H1 (cell line): ENCODE measurements at regions not wholly inside any gene's neighbourhood (a gene's known extent, or its start where the extent isn't known, plus 50 kb on each side); places are given as distances from the start of the nearest gene placed in this dataset.

ENCODE experiments used
- CTCF ChIA-PET: fragments of 300-600 bp; sonication (Branson Sonifier 250); formaldehyde crosslinking; loops from one replicate; lab custom pipeline; 2021; ENCODE audit not compliant: partially characterized antibody; lab: Charles Lee
- POLR2A ChIA-PET: fragments of 300-600 bp; sonication (Branson Sonifier 250); formaldehyde crosslinking; loops from one replicate; lab custom pipeline; 2021; ENCODE audit warnings: inconsistent platforms; ENCODE audit not compliant: partially characterized antibody; lab: Charles Lee
- DNase-seq, 2 experiments: peaks; one replicate each; pipeline versions ENCODE4 v3.0.0 to v3.0.0-alpha.2; 2010 to 2022; ENCODE audit warnings: low spot score in 2 of 2, low read depth in 1 of 2, mixed read lengths in 1 of 2
- FAIRE-seq: peaks from 2 replicates; lab custom pipeline; 2011; peaks lifted over from hg19 to GRCh38; lab: Jason Lieb, UNC
- H2AFZ ChIP-seq: 2 replicates; pipeline ENCODE4 v1.8.1; 2012; ENCODE audit warnings: low read length, inconsistent platforms
- H2AK5ac ChIP-seq: 2 replicates; pipeline ENCODE4 v1.6.1; 2013; ENCODE audit warnings: low read depth, low read length
- H2BK120ac ChIP-seq: replicated peaks from 2 replicates; pipeline ENCODE3; 2013; ENCODE audit warnings: low read depth, low read length, inconsistent platforms
- H2BK12ac ChIP-seq: 2 replicates; pipeline ENCODE4 v1.6.1; 2013; ENCODE audit warnings: low read depth, low read length
- H2BK15ac ChIP-seq: 2 replicates; pipeline ENCODE4 v1.6.1; 2013; ENCODE audit warnings: low read length
- H2BK20ac ChIP-seq: 2 replicates; pipeline ENCODE4 v1.6.1; 2013; ENCODE audit warnings: low read length
- H2BK5ac ChIP-seq: 2 replicates; pipeline ENCODE4 v1.6.1; 2013; ENCODE audit warnings: low read depth, low read length
- H3K14ac ChIP-seq: 2 replicates; pipeline ENCODE4 v1.6.1; 2013; ENCODE audit warnings: inconsistent platforms; ENCODE audit not compliant: insufficient read length
- H3K18ac ChIP-seq: 2 replicates; pipeline ENCODE4 v1.6.1; 2013; ENCODE audit warnings: low read length; ENCODE audit errors: extremely low read depth
- H3K23ac ChIP-seq: 2 replicates; pipeline ENCODE4 v1.6.1; 2013; ENCODE audit warnings: inconsistent platforms; ENCODE audit not compliant: insufficient read length
- H3K23me2 ChIP-seq: 2 replicates; pipeline ENCODE4 v1.6.1; 2013; ENCODE audit warnings: low read depth, low read length
- H3K27ac ChIP-seq: 2 replicates; pipeline ENCODE4 v1.6.1; 2011; ENCODE audit warnings: low read depth, low read length, inconsistent platforms
- H3K27me3 ChIP-seq, 4 experiments: replicated peaks in 1 of 4; 1 replicate in 1 of 4; 2 replicates in 3 of 4; pipeline versions ENCODE4 v1.6.1 to v1.8.1; 2011 to 2013; ENCODE audit warnings: low read length in 3 of 4, mild to moderate bottlenecking in 3 of 4, inconsistent platforms in 2 of 4, mixed read lengths in 2 of 4, moderate library complexity in 1 of 4; ENCODE audit not compliant: control insufficient read depth in 3 of 4, insufficient read depth in 3 of 4; ENCODE audit errors: extremely low read depth in 1 of 4
- H3K36me3 ChIP-seq, 4 experiments: 2 replicates each; pipeline versions ENCODE4 v1.6.1 to v1.8.1; 2011 to 2013; ENCODE audit warnings: mild to moderate bottlenecking in 4 of 4, low read length in 3 of 4, moderate library complexity in 2 of 4, control low read depth in 1 of 4, inconsistent platforms in 1 of 4; ENCODE audit not compliant: insufficient read depth in 4 of 4, control insufficient read depth in 2 of 4
- H3K4ac ChIP-seq: replicated peaks from 2 replicates; pipeline ENCODE3; 2013; ENCODE audit warnings: low read length, low read depth, mixed read lengths, inconsistent platforms; ENCODE audit not compliant: insufficient read length
- H3K4me1 ChIP-seq, 4 experiments: replicated peaks in 1 of 4; 1 replicate in 1 of 4; 2 replicates in 3 of 4; pipeline versions ENCODE4 v1.6.1 to v1.8.1; 2011 to 2013; ENCODE audit warnings: low read length in 3 of 4, inconsistent platforms in 2 of 4, mixed read lengths in 1 of 4; ENCODE audit not compliant: insufficient read depth in 4 of 4, control insufficient read depth in 3 of 4
- H3K4me2 ChIP-seq, 2 experiments: 2 replicates each; pipeline versions ENCODE4 v1.6.1 to v1.8.1; 2011 to 2013; ENCODE audit warnings: low read depth in 2 of 2, low read length in 2 of 2, control low read depth in 1 of 2, inconsistent platforms in 1 of 2, mild to moderate bottlenecking in 1 of 2; ENCODE audit not compliant: insufficient read depth in 1 of 2
- H3K4me3 ChIP-seq, 4 experiments: fragments of 200-600, 300-600 bp in 1 of 4; sonication (generic), shearing (Covaris generic), sonication (Bioruptor Twin) in 1 of 4; 2 replicates each; pipeline versions ENCODE4 v1.5.1 to v1.8.1; 2011 to 2016; ENCODE audit warnings: low read length in 4 of 4, low read depth in 3 of 4, control low read depth in 2 of 4, inconsistent platforms in 2 of 4, mild to moderate bottlenecking in 2 of 4, mixed read lengths in 1 of 4, moderate library complexity in 1 of 4; ENCODE audit not compliant: insufficient read depth in 2 of 4; ENCODE audit errors: extremely low read depth in 1 of 4
- H3K56ac ChIP-seq: replicated peaks from 2 replicates; pipeline ENCODE3; 2013; ENCODE audit warnings: low read depth, mild to moderate bottlenecking, mixed read lengths, low read length, inconsistent platforms; ENCODE audit not compliant: insufficient read length
- H3K79me1 ChIP-seq: 2 replicates; pipeline ENCODE4 v1.6.1; 2013; ENCODE audit warnings: low read depth, low read length, control low read depth
- H3K79me2 ChIP-seq, 2 experiments: 2 replicates each; pipeline versions ENCODE4 v1.6.1 to v1.8.1; 2012 to 2013; ENCODE audit warnings: low read length in 2 of 2, mild to moderate bottlenecking in 2 of 2, inconsistent platforms in 1 of 2; ENCODE audit not compliant: insufficient read depth in 2 of 2, control insufficient read depth in 1 of 2
- H3K9ac ChIP-seq, 4 experiments: replicated peaks in 1 of 4; 1 replicate in 1 of 4; 2 replicates in 3 of 4; pipeline versions ENCODE4 v1.6.1 to v1.8.1; 2011 to 2013; ENCODE audit warnings: low read depth in 3 of 4, low read length in 3 of 4, control low read depth in 2 of 4, mild to moderate bottlenecking in 2 of 4, moderate library complexity in 2 of 4, inconsistent platforms in 1 of 4; ENCODE audit errors: extremely low read depth in 1 of 4
- H3K9me3 ChIP-seq, 2 experiments: 2 replicates each; pipeline versions ENCODE4 v1.6.1 to v1.8.1; 2012 to 2013; ENCODE audit warnings: mild to moderate bottlenecking in 2 of 2, moderate library complexity in 2 of 2, control low read depth in 1 of 2, inconsistent platforms in 1 of 2, low read depth in 1 of 2, low read length in 1 of 2, mixed read lengths in 1 of 2; ENCODE audit not compliant: insufficient read depth in 2 of 2
- H4K20me1 ChIP-seq, 2 experiments: replicated peaks in 1 of 2; 2 replicates each; pipeline versions ENCODE3 to v1.8.1; 2011 to 2013; ENCODE audit warnings: inconsistent platforms in 2 of 2, low read length in 2 of 2, mild to moderate bottlenecking in 1 of 2; ENCODE audit not compliant: insufficient read depth in 2 of 2, control insufficient read depth in 1 of 2
- H4K5ac ChIP-seq: 2 replicates; pipeline ENCODE4 v1.6.1; 2013; ENCODE audit warnings: low read length, low read depth, mixed read lengths, inconsistent platforms; ENCODE audit not compliant: insufficient read length
- H4K8ac ChIP-seq: 2 replicates; pipeline ENCODE4 v1.8.0; 2013; ENCODE audit warnings: mild to moderate bottlenecking, moderate library complexity, low read length, inconsistent platforms; ENCODE audit not compliant: insufficient read depth; ENCODE audit errors: extremely low read depth
- H4K91ac ChIP-seq: replicated peaks from 2 replicates; pipeline ENCODE3; 2013; ENCODE audit warnings: low read length, mixed read lengths, inconsistent platforms; ENCODE audit not compliant: insufficient read length
- BACH1 ChIP-seq: IDR thresholded peaks from 2 replicates; pipeline ENCODE4 v1.6.1; 2012; ENCODE audit warnings: low read length, improper control_type of control experiment
- BCL11A ChIP-seq, 2 experiments: IDR thresholded peaks; one replicate each; pipeline ENCODE4 v1.6.1; 2011; ENCODE audit warnings: low read depth in 2 of 2, low read length in 2 of 2, mild to moderate bottlenecking in 2 of 2
- CTBP2 ChIP-seq: IDR thresholded peaks from 2 replicates; pipeline ENCODE4 v1.7.0; 2011; ENCODE audit warnings: borderline replicate concordance, mild to moderate bottlenecking, moderate library complexity, mixed read lengths, low read length; ENCODE audit not compliant: insufficient read depth, insufficient read length
- JUN ChIP-seq: IDR thresholded peaks from 2 replicates; pipeline ENCODE4 v1.6.1; 2011; ENCODE audit warnings: low read depth, mild to moderate bottlenecking, improper control_type of control experiment, low read length
- RBBP5 ChIP-seq: IDR thresholded peaks from 2 replicates; pipeline ENCODE4 v1.7.1; 2012; ENCODE audit warnings: low read depth, mild to moderate bottlenecking, inconsistent platforms, low read length, moderate library complexity, borderline replicate concordance
- RXRA ChIP-seq: IDR thresholded peaks from 2 replicates; pipeline ENCODE4 v1.6.1; 2011; ENCODE audit warnings: low read depth, mild to moderate bottlenecking, low read length, moderate library complexity; ENCODE audit not compliant: insufficient read depth
- SAP30 ChIP-seq: fragments of 300-600 bp; sonication (generic); IDR thresholded peaks from 2 replicates; pipeline ENCODE4 v1.7.1; 2012; ENCODE audit warnings: low read length, moderate library complexity, mild to moderate bottlenecking, inconsistent platforms; ENCODE audit not compliant: insufficient read depth, insufficient replicate concordance
- USF2 ChIP-seq: IDR thresholded peaks from 2 replicates; pipeline ENCODE4 v1.6.1; 2011; ENCODE audit warnings: low read length, improper control_type of control experiment
- YY1 ChIP-seq: IDR thresholded peaks from 2 replicates; pipeline ENCODE4 v1.6.1; 2011; ENCODE audit warnings: low read depth, mild to moderate bottlenecking, low read length
- WGBS, 2 experiments: shearing (Covaris generic) in 1 of 2; methylation state at CpG; one replicate each; pipeline versions ENCODE4 v1.1.6 to v1.1.7; 2013 to 2015; ENCODE audit warnings: low lambda C conversion rate in 2 of 2, mixed read lengths in 2 of 2, inconsistent platforms in 1 of 2, low coverage in 1 of 2, missing lambda C conversion rate in 1 of 2; ENCODE audit not compliant: insufficient replicate concordance in 2 of 2, insufficient coverage in 1 of 2, insufficient read length in 1 of 2; ENCODE audit errors: extremely low coverage in 1 of 2, missing lambda C conversion rate in 1 of 2; 5-methylcytosine and 5-hydroxymethylcytosine counted together
- TF ChIP-seq, protein P1 (sequence below), 3 experiments: IDR thresholded peaks; 1 replicate in 2 of 3; 2 replicates in 1 of 3; pipeline versions ENCODE4 v1.5.1 to v1.6.1; 2011; ENCODE audit warnings: low read length in 3 of 3, mild to moderate bottlenecking in 3 of 3, inconsistent platforms in 2 of 3, low read depth in 1 of 3, moderate library complexity in 1 of 3; ENCODE audit not compliant: insufficient read depth in 1 of 3; ENCODE audit errors: control extremely low read depth in 1 of 3

DNA sequence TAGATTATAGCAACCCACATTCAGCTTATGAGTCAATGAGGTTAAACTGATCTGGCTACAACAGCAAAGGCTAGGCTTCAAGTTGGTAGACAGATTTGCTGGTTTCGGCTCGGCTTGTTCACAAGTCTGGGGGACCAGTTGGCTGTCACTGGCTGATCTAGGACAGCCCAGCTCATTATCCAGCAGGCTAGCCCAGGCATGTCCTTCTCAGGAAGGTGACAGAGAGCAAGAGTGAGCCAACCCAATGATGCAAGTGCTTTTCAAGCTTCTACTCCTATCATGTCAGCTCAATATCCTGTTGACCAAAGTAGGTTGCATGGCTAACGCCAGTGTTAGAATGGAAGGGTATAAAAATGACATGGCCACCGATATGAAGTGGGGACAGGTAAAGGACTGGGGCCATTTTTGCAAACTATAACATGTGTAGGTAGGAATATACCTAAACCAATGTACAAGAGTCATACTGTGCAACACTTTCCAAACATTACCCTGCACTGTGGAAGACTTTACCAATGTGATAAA lies 220.9 kb upstream of the SOX21 start:
- H3K4me2 ChIP-seq: no peak overlapping the region
- H3K23ac ChIP-seq: no peak overlapping the region
- H3K14ac ChIP-seq: no peak overlapping the region
- no peak overlapping the region; the same call in 1 of the 2 replicates for H2BK12ac ChIP-seq
- no peak overlapping the region for H2BK15ac ChIP-seq
- CTCF ChIA-PET: interaction anchor here (2.7 kb wide), 1 partner anchor 15 kb away, joined by 15 read pairs; no protein-coding TSS in a partner anchor
- no peak overlapping the region for H2BK5ac ChIP-seq
- no peaks in the 10 kb centered on the region for H3K79me1 ChIP-seq
- no peaks in the 10 kb centered on the region; the same call in 1 of the 2 replicates for H3K23me2 ChIP-seq
- POLR2A ChIA-PET: no interaction called here
- H3K4ac ChIP-seq: no peak overlapping the region
- no peak overlapping the region for H4K8ac ChIP-seq
- H4K20me1 ChIP-seq: no peaks in the 10 kb centered on the region
- no peak overlapping the region for H3K27ac ChIP-seq
- no peaks in the 10 kb centered on the region for H3K4me1 ChIP-seq
- no peak for FAIRE-seq
- no peak overlapping the region for H4K5ac ChIP-seq
- no peak overlapping the region for H3K18ac ChIP-seq
- H2AFZ ChIP-seq: 0 out of 2 replicates have a peak overlapping the region, but pooled peaks have one; percentile 24
- peaks cover 5 to 9% of the 10 kb centered on the region in 2 experiments; a peak in 2 of 4 replicates for H3K9me3 ChIP-seq
- DNase-seq: no peak
- H3K79me2 ChIP-seq: no peaks in the 10 kb centered on the region
- no peak overlapping the region for H3K4me3 ChIP-seq
- no peak overlapping the region for H3K56ac ChIP-seq
- no peak overlapping the region for H2BK120ac ChIP-seq
- no peak overlapping the region for H3K9ac ChIP-seq
- H3K36me3 ChIP-seq: no peaks in the 10 kb centered on the region
- H2BK20ac ChIP-seq: no peak overlapping the region
- no peaks in the 10 kb centered on the region for H3K27me3 ChIP-seq
- 96% methylated on average over 4 of the region's 4 CpGs; no CpG with 5 or more reads in 1 of the 2 experiments for WGBS, 2 experiments
- no peak overlapping the region for H4K91ac ChIP-seq
- no peak overlapping the region for H2AK5ac ChIP-seq
- TF ChIP-seq CTBP2 (no peak), JUN (no peak), BCL11A (IDR thresholded peaks at IDR 0.05; ENCODE audit: low read depth in 2 of 2, low read length in 2 of 2) (no peak), RXRA (no peak), RBBP5 (no peak), SAP30 (no peak), YY1 (no peak), USF2 (no peak), BACH1 (no peak)
- TF ChIP-seq, protein P1, sequence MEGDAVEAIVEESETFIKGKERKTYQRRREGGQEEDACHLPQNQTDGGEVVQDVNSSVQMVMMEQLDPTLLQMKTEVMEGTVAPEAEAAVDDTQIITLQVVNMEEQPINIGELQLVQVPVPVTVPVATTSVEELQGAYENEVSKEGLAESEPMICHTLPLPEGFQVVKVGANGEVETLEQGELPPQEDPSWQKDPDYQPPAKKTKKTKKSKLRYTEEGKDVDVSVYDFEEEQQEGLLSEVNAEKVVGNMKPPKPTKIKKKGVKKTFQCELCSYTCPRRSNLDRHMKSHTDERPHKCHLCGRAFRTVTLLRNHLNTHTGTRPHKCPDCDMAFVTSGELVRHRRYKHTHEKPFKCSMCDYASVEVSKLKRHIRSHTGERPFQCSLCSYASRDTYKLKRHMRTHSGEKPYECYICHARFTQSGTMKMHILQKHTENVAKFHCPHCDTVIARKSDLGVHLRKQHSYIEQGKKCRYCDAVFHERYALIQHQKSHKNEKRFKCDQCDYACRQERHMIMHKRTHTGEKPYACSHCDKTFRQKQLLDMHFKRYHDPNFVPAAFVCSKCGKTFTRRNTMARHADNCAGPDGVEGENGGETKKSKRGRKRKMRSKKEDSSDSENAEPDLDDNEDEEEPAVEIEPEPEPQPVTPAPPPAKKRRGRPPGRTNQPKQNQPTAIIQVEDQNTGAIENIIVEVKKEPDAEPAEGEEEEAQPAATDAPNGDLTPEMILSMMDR (IDR thresholded peaks at IDR 0.05; ENCODE audit: control extremely low read depth in 1 of 3, insufficient read depth in 1 of 3, low read depth in 1 of 3, low read length in 3 of 3): no peak
